ENCODE measurements at regions not wholly inside any gene's neighbourhood (a gene's known extent, or its start where the extent isn't known, plus 50 kb on each side); places are given as distances from the start of the nearest gene placed in this dataset.

DNA sequence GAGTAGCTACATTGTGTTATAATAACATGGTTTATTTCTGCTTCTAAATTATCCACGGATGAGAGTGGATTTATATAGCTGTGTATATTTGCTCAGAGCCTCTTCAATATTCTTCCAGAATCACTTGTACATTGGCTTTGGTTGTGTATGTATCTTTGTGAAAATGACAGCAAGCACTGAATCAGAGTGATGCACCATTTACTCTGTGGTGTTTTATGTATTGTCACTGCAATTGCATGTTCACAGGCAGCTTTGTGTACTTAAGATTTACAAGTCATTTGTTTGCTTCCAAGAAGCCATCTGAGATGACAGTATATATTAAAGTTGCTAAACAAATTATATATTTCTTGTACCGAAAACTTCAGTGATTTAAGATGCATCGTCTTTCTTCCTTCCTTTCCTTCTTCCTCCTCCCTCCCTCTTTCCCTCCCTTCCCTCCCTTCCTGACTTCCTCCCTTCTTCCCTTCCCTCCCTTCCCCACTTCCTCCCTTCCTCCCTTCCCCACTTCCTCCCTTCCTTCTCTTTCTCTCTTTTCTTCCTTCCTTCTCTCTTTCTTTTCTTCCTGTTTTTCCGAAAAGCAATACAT, 362.3 kb upstream of the GOLIM4 start:
- H3K4me3 Mint-ChIP-seq (ENCODE audit: low read depth) = no peak overlapping the region
- H3K36me3 Mint-ChIP-seq (ENCODE audit: insufficient read depth) = peaks cover 7% of the 10 kb centered on the region
- H3K4me1 Mint-ChIP-seq (ENCODE audit: low read depth) = no peaks in the 10 kb centered on the region
- no peak overlapping the region for H3K27ac Mint-ChIP-seq
- no peaks in the 10 kb centered on the region for H3K27me3 Mint-ChIP-seq
- no peak for DNase-seq (ENCODE audit: low spot score, unreplicated experiment)
- TF ChIP-seq, protein P1, sequence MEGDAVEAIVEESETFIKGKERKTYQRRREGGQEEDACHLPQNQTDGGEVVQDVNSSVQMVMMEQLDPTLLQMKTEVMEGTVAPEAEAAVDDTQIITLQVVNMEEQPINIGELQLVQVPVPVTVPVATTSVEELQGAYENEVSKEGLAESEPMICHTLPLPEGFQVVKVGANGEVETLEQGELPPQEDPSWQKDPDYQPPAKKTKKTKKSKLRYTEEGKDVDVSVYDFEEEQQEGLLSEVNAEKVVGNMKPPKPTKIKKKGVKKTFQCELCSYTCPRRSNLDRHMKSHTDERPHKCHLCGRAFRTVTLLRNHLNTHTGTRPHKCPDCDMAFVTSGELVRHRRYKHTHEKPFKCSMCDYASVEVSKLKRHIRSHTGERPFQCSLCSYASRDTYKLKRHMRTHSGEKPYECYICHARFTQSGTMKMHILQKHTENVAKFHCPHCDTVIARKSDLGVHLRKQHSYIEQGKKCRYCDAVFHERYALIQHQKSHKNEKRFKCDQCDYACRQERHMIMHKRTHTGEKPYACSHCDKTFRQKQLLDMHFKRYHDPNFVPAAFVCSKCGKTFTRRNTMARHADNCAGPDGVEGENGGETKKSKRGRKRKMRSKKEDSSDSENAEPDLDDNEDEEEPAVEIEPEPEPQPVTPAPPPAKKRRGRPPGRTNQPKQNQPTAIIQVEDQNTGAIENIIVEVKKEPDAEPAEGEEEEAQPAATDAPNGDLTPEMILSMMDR (IDR thresholded peaks at IDR 0.05; ENCODE audit: unreplicated experiment) = no peak
- peaks cover 14% of the 10 kb centered on the region for H3K9me3 Mint-ChIP-seq (ENCODE audit: low read depth)

DNA sequence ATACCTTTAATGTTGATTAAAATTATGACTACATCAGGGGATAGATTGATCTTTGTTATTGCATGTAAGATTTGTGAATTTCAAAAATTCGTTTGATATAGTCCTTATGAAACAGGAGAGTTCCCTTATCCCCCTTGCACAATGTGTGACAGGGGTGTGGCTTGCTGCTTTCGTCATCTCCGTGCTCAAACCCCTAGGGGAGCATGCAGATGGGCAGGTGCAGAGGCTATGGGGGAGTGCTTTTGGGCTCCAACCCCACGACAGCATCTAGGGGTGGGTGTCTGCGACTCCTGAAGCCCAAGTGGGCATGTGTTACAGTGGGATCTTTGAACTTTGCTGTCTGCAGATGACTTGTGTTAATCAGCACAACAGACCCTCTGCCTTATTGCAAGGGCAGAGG, 360.1 kb upstream of the GOLIM4 start:
- no peaks in the 10 kb centered on the region for H3K4me1 Mint-ChIP-seq (ENCODE audit: low read depth)
- TF ChIP-seq, protein P1 (IDR thresholded peaks at IDR 0.05; ENCODE audit: unreplicated experiment) = no peak

DNA sequence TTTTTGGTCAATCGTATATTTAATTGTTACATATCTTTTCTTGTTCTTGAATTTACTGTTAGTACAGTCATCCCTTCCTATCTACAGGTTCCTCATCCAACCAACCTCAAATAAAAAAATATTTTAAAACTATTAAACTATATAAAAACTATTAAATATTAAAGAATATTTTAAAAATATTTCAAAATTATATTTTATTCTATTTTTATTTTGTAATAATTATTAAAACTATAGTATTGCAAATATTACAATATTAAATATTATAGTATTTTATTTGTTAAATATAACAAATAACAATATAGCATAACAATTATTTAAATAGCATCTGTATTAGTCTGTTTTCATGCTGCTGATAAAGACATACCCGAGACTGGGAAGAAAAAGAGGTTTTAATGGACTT, 357.9 kb upstream of the GOLIM4 start:
- H3K36me3 Mint-ChIP-seq (ENCODE audit: insufficient read depth) = no peaks in the 10 kb centered on the region
- no peaks in the 10 kb centered on the region for H3K4me1 Mint-ChIP-seq (ENCODE audit: low read depth)
- H3K9me3 Mint-ChIP-seq (ENCODE audit: low read depth) = peaks cover 3% of the 10 kb centered on the region
- DNase-seq (ENCODE audit: low spot score, unreplicated experiment) = no peak
- no peak overlapping the region for H3K4me3 Mint-ChIP-seq (ENCODE audit: low read depth)
- no peak overlapping the region for H3K27ac Mint-ChIP-seq
- TF ChIP-seq, protein P1 (IDR thresholded peaks at IDR 0.05; ENCODE audit: unreplicated experiment) = no peak
- no peaks in the 10 kb centered on the region for H3K27me3 Mint-ChIP-seq

More for the DNA sequence above, 360.1 kb upstream of the GOLIM4 start:
- no peaks in the 10 kb centered on the region for H3K27me3 Mint-ChIP-seq
- no peaks in the 10 kb centered on the region for H3K36me3 Mint-ChIP-seq (ENCODE audit: insufficient read depth)
- H3K4me3 Mint-ChIP-seq (ENCODE audit: low read depth) = no peak overlapping the region
- H3K9me3 Mint-ChIP-seq (ENCODE audit: low read depth) = peaks cover 3% of the 10 kb centered on the region
- no peak for DNase-seq (ENCODE audit: low spot score, unreplicated experiment)
- no peak overlapping the region for H3K27ac Mint-ChIP-seq

DNA sequence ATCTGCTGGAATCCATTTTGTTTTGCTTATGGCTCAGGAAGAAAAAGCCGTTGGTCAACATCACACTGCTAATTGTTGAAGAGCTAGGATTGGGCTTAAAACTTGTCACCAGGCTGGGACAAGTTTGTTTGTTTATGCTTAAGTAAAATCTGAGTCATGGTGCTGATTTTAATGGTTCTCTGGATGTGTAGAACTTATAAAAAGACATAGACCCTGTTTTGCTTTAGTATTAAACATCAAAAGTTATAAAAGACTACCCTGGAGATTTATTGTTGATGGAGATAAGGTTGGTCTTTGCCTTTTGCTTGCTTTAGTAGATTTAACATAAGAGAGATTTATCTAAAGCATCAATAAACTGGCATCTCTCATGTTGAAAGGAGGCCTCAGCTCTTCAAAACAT, 348.2 kb upstream of the GOLIM4 start:
- Mint-ChIP-seq H3K27ac (no peak overlapping the region), H3K4me1 (ENCODE audit: low read depth) (peaks cover 5% of the 10 kb centered on the region), H3K36me3 (ENCODE audit: insufficient read depth) (no peaks in the 10 kb centered on the region), H3K4me3 (ENCODE audit: low read depth) (no peak overlapping the region), H3K9me3 (ENCODE audit: low read depth) (no peaks in the 10 kb centered on the region), H3K27me3 (no peaks in the 10 kb centered on the region)
- TF ChIP-seq, protein P1 (IDR thresholded peaks at IDR 0.05; ENCODE audit: unreplicated experiment) = no peak
- DNase-seq (ENCODE audit: low spot score, unreplicated experiment) = no peak

DNA sequence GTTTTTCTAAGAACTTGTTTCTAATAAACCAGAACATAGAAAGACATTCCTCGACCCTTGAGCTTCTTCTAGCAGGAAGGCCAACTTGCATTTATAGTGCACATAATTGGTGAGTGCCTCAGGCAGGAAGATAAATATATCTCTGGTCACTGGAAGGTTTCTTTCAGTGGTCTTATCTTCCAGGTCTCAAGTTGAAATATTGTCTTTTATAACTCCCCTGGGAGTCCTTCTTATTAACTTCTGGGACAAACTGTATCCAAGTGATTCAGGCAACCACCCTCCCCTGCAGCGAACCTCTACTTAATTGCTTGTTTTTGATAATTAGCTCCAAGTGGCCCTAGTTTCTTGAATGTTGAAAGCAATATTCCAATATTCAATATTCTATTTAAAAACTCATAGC, 346.8 kb upstream of the GOLIM4 start:
- DNase-seq (ENCODE audit: low spot score, unreplicated experiment) = no peak
- no peaks in the 10 kb centered on the region for H3K9me3 Mint-ChIP-seq (ENCODE audit: low read depth)
- H3K27me3 Mint-ChIP-seq = no peaks in the 10 kb centered on the region
- H3K36me3 Mint-ChIP-seq (ENCODE audit: insufficient read depth) = no peaks in the 10 kb centered on the region
- TF ChIP-seq, protein P1 (IDR thresholded peaks at IDR 0.05; ENCODE audit: unreplicated experiment) = no peak
- no peak overlapping the region for H3K27ac Mint-ChIP-seq
- no peak overlapping the region for H3K4me3 Mint-ChIP-seq (ENCODE audit: low read depth)
- peaks cover 5% of the 10 kb centered on the region for H3K4me1 Mint-ChIP-seq (ENCODE audit: low read depth)

All from progenitor cell of endocrine pancreas (in vitro differentiated cells).